SKM-1 treated with dmso at 0.1 percent for 144 hours (cell line): ENCODE measurements at regions not wholly inside any gene's neighbourhood (a gene's known extent, or its start where the extent isn't known, plus 50 kb on each side); places are given as distances from the start of the nearest gene placed in this dataset.

Source experiments
- DNase-seq: peaks from one replicate; lab custom pipeline; 2025; ENCODE audit not compliant: unreplicated experiment; lab: John Stamatoyannopoulos, UW

GRCh38 chr18:44186001-44186400 lies 494.7 kb upstream of the SETBP1 start:
- DNase-seq, result no peak

- DNase-seq, result no peak
Measured at GRCh38 chr18:44187090-44187489, 493.6 kb upstream of the SETBP1 start.

GRCh38 chr18:44195394-44196140 lies 485.1 kb upstream of the SETBP1 start:
- DNase-seq, result no peak

- no peak for DNase-seq
Measured at GRCh38 chr18:44197832-44198611, 482.7 kb upstream of the SETBP1 start.

- DNase-seq, result no peak
Measured at GRCh38 chr18:44198612-44199284, 481.9 kb upstream of the SETBP1 start.

- no peak for DNase-seq
Measured at GRCh38 chr18:44213293-44213692, 467.4 kb upstream of the SETBP1 start.

GRCh38 chr18:44214396-44214795 lies 466.3 kb upstream of the SETBP1 start:
- DNase-seq, result no peak

- no peak for DNase-seq
Measured at GRCh38 chr18:44216169-44216568, 464.5 kb upstream of the SETBP1 start.

GRCh38 chr18:44227501-44227900 lies 453.2 kb upstream of the SETBP1 start:
- no peak for DNase-seq

- DNase-seq, result no peak
Measured at GRCh38 chr18:44229693-44230108, 451.0 kb upstream of the SETBP1 start.

- no peak for DNase-seq
Measured at GRCh38 chr18:44231936-44232335, 448.8 kb upstream of the SETBP1 start.

GRCh38 chr18:44232500-44232899 lies 448.2 kb upstream of the SETBP1 start:
- no peak for DNase-seq

GRCh38 chr18:44238454-44238853 lies 442.2 kb upstream of the SETBP1 start:
- DNase-seq, result no peak

- DNase-seq, result no peak
Measured at GRCh38 chr18:44238911-44239310, 441.8 kb upstream of the SETBP1 start.

- DNase-seq, result no peak
Measured at GRCh38 chr18:44241020-44241419, 439.7 kb upstream of the SETBP1 start.

- no peak for DNase-seq
Measured at GRCh38 chr18:44245019-44245418, 435.7 kb upstream of the SETBP1 start.

GRCh38 chr18:44246001-44246400 lies 434.7 kb upstream of the SETBP1 start:
- DNase-seq, result no peak

GRCh38 chr18:44258086-44258485 lies 422.6 kb upstream of the SETBP1 start:
- no peak for DNase-seq

GRCh38 chr18:44258576-44258975 lies 422.1 kb upstream of the SETBP1 start:
- no peak for DNase-seq

GRCh38 chr18:44259610-44260009 lies 421.1 kb upstream of the SETBP1 start:
- no peak for DNase-seq

- no peak for DNase-seq
Measured at GRCh38 chr18:44265437-44265836, 415.3 kb upstream of the SETBP1 start.

GRCh38 chr18:44273298-44273697 lies 407.4 kb upstream of the SETBP1 start:
- no peak for DNase-seq
